HG02610 (cell line): ENCODE measurements at regions not wholly inside any gene's neighbourhood (a gene's known extent, or its start where the extent isn't known, plus 50 kb on each side); places are given as distances from the start of the nearest gene placed in this dataset.

Experiments
- ATAC-seq: cut with Tn5 transposase; IDR thresholded peaks from one replicate; pipeline ENCODE4 v1.9.1; 2021; ENCODE audit warnings: mild to moderate bottlenecking, moderate library complexity; ENCODE audit not compliant: unreplicated experiment

GRCh38 chr15:85889956-85890619 is 95.4 kb upstream of the KLHL25 start:
- ATAC-seq = no peak

GRCh38 chr15:85890620-85890980 is 95.9 kb upstream of the KLHL25 start:
- no peak for ATAC-seq

- no peak for ATAC-seq
Observed at GRCh38 chr15:85891470-85891869, 96.7 kb upstream of the KLHL25 start.

DNA sequence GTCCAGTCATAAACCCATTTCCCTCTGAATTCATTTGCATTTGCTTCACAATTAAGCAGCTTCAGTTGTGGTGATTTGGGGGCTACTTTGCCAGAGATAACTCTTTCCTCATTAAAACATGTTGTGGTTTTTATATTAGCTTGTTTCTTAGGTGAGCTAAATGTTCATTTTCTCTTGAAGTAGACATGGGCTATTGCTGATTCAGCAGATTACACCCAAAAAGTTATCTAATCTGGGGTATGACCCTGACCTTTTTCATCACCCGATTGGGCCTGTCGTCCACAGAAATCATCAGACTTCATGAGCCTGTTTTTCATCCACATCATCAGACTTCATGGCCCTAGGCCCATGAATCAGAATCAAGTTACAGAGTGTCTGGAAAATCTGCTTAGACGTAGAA is 97.5 kb upstream of the KLHL25 start:
- no peak for ATAC-seq

GRCh38 chr15:85897207-85897894 is 102.6 kb upstream of the KLHL25 start:
- ATAC-seq = no peak

GRCh38 chr15:85897895-85898717 is 103.4 kb upstream of the KLHL25 start:
- ATAC-seq = no peak

DNA sequence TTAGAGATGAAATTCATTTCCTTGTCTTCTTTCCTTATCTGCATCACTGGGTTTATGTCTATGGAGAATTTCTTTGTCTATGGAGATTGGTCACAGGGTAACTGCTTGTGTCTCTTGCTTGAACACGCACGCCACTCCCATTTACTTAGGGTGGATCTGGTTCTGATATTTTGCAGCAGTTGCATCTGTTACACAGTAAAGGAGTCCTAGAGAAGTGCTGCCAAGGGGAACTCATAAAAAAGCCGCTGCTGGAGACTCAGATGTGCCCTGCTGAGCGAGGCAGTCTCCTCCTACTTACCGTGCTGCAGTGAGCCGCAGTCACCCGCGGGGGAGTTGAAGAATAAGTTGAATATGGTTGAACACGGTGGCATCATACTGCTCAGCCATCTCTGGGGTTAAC is 105.2 kb upstream of the KLHL25 start:
- ATAC-seq = no peak

DNA sequence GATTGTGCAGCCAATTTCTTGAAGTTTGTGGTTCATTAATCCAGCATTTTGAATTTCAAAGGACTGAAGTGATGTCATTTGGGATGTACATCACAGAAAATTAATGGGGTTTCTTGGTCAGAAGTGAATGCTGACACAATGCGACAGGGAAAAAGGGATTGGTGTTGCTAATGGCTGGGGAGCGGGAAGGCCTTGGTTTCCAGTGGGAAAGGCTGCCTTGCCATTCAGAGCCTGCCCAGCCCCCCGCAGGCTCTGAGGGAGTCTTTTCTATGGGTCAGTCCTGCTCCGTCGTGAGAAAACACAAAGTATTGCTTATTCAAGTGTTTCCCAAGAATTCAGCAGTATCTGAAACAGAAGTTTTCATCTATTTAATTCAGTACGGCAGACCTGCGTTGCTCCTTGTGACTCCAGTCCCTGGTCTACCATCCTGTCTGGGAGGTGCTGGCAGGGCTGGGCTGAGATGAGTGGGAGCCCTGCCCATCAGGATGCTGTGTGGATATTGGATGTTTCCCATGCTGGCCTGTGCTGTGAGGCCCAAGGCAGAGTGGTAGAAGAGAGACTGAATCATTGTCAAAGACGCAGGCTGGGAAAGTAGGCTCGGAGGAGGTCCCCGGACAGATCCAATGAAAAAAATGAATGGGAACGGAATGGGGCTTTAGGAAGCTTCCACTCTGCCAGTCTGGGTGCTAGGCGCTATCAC is 111.2 kb upstream of the KLHL25 start:
- ATAC-seq = no peak

GRCh38 chr15:85906640-85907039 is 111.9 kb upstream of the KLHL25 start:
- no peak for ATAC-seq

DNA sequence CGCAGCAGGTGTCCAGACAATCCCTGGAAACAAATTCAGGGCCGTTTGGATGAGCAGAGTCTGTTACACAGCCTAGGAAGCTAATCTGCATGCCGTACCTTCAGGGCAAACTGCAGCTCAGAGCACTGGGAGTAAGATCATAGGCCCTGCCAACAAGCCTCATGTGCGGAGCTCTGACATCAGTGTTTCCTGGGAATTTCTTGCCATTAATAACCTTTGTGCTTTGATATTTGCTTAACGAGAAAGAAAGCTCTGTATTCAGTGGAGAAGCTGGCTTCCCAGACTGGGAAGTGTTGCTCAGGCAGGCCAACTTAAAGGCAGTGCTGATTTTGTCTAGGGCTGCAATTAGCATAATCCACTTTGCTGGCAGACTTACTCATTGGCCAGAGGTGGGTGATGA is 116.1 kb upstream of the KLHL25 start:
- ATAC-seq = no peak

DNA sequence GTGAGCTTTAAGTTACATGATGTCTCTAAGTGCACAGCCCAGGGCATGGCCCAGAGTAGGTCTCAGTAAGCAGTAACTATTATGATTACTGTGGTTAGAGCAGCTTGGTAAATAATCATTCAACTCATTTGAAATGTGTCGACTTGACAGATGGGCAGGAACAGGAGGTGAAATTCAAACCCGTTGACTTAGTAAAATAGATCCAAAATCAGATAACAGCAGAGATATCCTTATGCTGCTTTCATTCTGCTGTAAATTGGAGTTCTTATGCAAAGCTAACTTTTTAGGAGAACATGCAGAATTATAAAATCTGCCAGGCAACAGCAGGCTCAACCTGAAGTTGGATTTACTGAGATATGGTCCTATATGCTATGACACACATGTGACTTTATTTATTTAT is 118.7 kb upstream of the KLHL25 start:
- ATAC-seq = no peak

- ATAC-seq = no peak
Observed at GRCh38 chr15:85920956-85921355, 126.2 kb upstream of the KLHL25 start.

GRCh38 chr15:85924088-85924487 is 129.4 kb upstream of the KLHL25 start:
- ATAC-seq = no peak

GRCh38 chr15:85925649-85926237 is 131.0 kb upstream of the KLHL25 start:
- no peak for ATAC-seq

DNA sequence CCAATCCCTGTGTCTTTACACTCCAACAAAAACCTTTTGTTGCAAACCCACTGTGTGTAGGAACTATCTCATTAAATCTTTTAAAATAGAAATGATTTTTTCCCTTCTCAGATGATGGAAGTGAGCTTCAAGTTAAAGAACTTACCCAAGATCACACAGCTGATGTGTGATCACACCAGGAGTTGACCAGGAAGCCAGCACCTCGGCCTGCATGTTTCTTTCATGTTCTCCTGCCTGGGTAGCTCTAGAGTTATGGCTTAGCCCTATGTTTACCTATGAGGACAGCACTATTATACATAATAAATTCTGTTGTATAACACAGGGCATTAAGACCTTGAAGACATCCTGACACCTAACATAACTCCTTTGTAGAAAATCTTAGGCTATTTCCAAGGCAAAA is 132.1 kb upstream of the KLHL25 start:
- no peak for ATAC-seq

- ATAC-seq = no peak
Observed at GRCh38 chr15:85927931-85928537, 133.3 kb upstream of the KLHL25 start.

GRCh38 chr15:85929786-85930185 is 135.1 kb upstream of the KLHL25 start:
- no peak for ATAC-seq

DNA sequence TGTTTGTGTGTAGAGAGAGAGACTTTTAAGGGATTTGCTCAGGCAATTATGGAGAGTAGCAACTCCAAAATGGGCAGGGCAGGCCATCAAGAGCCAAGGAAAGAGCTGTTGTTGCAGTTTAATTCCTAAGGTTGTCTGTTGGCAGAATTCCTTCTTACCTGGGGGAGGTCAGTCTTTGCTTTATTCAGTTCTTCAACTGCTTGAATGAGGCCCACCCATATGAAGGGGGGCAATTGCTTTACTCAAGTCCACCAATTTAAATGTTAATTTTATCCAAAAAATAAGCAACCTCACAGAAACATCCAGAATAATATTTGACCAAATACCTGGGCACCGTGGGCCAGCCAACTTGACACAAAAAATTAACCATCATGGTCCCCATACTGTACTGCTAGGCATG is 137.7 kb upstream of the KLHL25 start:
- ATAC-seq = no peak

DNA sequence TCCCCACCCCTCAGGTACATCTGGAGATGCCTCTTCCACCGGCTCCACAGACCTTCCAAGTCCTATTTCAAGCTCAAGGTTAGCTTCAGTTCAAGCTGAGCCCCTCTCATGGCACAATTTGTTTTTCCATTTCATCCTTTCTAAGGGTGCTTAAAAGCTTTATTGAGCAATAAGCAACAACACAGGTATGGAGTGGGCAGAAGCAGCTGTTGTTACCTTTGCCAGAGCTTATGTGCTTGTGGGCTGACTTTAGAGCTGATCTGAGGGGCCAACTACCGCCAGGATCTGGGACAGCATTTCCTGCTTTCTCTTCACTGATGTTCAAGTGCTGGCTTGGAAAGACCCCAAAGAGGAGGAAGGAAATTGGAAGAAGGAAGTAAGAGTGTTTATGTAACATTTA is 140.0 kb upstream of the KLHL25 start:
- ATAC-seq = no peak

GRCh38 chr15:85935182-85935581 is 140.5 kb upstream of the KLHL25 start:
- ATAC-seq = no peak

GRCh38 chr15:85937661-85938060 is 142.0 kb upstream of the AGBL1 start:
- ATAC-seq = no peak
